ENCODE measurements at regions not wholly inside any gene's neighbourhood (a gene's known extent, or its start where the extent isn't known, plus 50 kb on each side); places are given as distances from the start of the nearest gene placed in this dataset.

DNA sequence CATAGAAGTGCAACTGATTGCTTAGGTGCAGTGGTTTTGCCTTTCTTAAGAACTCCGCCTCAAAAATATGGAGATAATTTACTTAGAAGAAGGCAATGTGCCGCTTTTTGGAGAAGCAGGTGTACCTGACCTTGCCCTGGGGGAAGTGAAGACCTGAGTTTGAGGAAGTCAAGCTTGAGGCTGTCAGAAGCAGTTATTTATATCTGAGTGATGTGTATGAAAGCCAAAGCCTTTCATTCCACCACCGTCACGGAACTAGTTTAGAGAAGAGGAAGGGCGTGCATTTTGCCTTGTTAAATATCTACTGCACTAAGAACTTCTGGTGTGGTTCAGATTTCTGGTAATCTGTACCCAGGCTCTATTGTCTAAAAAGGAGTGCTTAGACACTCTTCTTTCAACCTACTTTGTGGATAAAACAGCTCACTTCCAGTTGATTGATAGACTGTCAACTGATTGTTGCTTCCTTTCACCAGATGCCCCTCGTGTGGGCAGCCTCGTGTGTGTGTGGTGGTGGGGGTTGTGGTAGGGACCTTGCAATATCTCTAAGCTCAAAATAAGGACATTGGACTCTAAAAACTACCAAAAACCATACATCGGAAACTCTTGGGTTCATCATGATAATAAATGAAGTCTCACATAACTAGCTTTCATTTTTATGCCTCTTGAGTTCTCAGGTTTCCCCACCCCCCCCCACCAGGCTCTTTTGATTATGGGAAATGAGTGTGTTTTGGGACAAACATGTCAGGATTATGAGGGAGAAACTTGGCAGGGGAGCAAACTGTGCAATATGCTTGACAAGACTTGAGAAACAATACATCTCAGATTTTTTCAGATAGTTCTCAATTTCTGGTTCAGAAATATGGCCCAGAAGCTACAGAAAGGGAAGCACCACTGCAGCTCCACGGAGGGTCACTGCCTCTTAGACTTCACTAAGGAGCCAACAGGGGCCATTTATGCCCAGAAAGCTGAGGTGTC is 78.6 kb downstream of the ARF6 start:
- DNase-seq (ENCODE audit: low spot score): peak; percentile 26

DNA sequence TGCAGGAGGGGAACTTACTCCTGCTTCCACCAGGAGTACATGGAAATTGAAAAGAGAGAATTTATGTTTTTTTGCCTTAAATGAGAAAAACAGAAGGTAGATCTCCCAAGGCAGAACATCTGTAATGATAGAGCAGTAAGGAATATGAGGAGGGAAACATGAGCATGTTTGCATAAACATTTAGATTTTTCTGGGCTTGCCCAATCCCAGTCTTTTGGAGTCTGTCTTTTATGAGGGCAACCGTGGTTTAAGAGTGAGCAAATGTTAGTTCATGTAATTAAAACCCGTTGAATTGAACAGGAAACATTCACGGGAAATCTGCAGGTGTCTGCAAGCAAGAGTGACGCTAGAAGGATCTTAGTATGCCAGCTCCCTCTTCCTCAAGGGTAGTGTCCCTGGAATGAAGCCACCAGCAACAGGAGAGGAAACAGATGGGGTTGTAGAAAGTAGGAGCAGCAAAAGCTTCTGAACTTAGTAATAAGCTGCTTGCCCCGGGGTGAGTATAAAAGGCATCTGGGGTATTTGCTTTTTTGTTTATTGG is 79.3 kb downstream of the ARF6 start:
- peak; percentile 35 for DNase-seq (ENCODE audit: low spot score)

DNA sequence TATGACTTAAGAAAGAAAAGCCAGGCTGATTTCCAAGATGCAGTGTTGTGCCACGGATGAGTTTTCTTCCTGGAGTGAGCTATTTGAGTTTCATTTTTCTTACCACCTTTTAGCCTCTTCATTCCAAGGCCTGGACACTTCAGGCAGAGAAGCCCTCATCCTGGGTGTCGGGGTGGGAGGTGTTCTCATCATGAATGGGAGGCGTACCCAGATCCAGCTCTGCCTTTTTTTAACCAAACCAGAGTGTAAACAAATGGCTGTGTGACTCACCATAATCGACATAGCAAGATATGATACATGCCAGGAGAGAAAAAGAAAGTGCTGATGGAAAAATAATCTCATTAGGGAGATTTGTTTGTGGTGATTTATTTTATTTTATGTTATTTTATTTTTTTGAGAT is 79.9 kb downstream of the ARF6 start:
- no peak for DNase-seq (ENCODE audit: low spot score)

- DNase-seq (ENCODE audit: low spot score): no peak
Measured at GRCh38 chr14:49975276-49975675, 82.4 kb downstream of the ARF6 start.

DNA sequence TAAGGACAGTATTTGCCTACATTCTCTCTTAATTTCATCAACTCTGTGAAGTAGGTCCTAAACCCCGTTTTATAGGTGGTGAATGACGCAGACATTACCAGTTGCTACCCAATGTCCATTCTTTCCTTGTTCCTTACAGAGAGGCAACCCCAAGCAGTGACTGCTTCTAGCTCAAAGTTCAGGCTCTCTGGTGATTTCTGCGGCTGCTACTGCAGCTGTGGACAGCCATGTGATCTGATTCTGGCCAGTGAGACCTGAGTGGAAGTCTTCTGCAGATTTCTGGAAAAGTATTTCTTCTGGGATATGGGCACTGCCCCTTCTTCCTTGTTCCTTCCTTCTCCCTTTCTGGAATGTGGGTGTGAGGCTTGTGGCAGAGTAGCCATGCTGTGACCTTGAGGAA is 82.9 kb downstream of the ARF6 start:
- no peak for DNase-seq (ENCODE audit: low spot score)

- no peak for DNase-seq (ENCODE audit: low spot score)
Measured at GRCh38 chr14:49977126-49977841, 84.4 kb downstream of the ARF6 start.

DNA sequence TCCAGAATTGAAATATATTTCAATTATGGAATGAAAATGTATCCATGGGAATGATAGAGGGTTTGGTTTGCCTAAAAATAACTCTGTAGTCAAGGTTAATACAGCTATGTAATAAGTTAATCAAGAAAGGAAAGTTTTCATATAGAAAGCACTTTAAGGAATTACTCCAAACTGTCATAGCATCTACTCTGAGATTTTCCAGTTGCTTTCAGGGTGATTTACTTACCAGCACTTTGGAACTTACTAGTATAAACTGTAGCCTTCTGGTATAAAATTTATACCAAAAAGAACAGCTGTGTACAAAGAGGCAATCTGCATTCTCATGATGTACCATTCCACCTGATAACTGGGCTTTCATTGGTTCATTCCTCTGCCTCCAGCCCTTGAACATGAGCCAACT is 87.1 kb downstream of the ARF6 start:
- DNase-seq (ENCODE audit: low spot score): no peak

- DNase-seq (ENCODE audit: low spot score): no peak
Measured at GRCh38 chr14:49982082-49982481, 89.2 kb downstream of the ARF6 start.

GRCh38 chr14:49982501-49982951 is 89.6 kb downstream of the ARF6 start:
- no peak for DNase-seq (ENCODE audit: low spot score)

GRCh38 chr14:49984424-49984823 is 91.5 kb downstream of the ARF6 start:
- DNase-seq (ENCODE audit: low spot score): no peak

DNA sequence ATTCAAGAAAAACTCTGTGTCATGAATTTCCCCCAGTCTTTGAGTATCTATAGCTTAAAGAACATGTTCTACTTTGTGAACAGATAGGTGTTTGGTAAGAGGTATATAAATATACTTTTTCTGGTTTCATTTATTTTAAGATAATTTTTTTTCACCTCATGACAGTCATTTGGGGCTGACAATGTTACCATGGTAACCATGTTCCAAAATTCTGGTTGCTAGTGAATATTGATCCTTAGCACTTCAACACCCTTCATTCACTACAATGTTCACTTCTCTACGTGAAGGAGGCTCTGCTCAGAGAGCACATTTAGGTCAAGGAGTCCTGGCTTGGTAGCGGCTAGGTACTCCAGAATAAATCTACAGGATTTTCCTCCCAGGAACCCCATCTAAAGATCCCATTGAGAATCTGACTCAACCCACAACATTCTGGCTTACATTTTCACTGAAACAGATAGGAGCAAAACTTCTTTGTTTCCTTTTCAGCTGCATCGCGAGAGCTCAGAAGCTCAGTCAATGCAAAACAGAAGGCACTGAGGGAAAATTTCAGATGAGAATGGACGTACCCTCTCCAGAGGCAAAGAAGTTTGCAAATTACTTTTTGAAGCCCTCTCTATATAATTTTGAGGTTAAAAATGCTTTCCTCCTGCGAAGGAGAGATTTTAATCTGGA is 93.6 kb downstream of the ARF6 start:
- DNase-seq (ENCODE audit: low spot score): no peak

DNA sequence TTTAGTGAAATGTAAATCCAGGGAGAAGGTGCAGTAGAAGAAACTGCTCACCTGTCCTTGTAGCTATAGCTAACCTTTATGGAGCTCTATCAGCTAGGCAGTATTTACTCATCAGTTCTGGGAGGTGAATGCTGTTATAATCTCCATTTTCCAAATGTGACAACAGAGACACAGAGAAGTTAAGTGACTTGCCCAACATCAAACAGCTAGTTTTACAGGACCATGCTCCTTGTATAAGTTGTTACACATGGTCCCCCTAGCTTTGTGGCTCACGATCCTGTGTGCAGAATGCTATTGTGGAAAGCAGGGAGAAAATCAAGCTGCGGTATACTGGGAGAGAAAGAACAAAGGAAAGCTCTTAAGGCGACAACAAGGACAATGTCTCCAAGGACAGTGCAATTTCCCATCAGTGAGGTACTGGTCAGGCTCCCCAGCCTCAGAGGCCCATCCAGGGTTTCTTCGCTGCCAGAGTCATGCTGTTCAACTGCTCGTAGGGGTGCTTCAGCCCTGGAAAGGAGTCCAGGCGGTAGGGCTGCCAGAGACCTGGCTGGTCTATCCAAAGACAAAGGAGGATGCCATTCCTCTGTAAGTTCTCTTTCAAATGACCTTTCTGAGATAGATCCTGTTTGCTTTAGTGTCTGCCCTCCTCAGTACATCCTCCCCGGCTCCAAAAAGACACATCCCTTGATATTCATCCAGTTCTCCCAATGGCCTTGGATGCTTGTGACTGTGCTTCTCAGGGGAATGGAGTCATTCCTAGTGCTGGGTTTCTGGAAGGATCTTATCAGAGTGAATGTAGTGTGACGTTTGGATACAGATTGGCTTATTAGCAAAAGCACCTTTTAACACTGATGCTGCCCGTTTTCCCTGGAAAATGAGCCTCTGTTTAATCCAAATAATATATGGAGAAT is 95.5 kb downstream of the ARF6 start:
- DNase-seq (ENCODE audit: low spot score): no peak

DNA sequence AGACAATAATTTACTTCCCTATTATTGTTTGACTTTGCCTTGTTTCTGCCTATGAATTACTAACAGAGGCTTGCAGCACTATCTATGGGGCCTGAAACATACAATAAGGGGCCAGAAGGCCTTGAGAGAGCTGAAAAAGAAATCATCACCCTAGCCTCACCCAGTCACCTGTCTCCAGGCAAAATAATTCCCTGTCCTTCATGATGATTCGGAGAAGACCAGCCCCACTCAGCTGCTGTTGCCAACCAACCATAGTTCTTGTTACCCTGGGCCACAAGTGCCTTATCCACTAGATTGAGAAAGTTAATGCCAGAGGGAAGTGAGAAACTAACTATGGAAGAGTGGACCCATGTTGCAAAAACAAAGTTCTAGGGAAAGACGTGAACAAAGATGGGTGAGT is 97.1 kb downstream of the ARF6 start:
- DNase-seq (ENCODE audit: low spot score): no peak

DNA sequence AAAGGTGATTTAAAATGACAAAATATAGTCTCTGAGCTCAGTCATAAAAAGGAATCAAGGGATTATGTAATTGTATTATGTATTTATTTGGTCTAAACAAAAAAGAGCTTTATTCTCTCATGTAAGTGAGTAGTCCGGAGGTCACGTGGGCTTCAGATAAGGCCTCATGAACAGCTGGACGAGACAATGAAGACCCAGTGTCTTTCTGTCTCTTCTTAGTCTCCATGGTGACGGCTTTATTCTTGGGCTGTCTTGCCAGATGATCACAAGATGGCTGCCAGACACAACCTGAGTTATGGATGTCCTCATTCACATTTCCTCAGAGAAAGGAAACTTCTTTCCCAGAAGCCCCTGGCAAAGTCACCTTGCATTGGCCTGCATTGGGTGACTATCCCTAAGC is 98.6 kb downstream of the ARF6 start:
- no peak for DNase-seq (ENCODE audit: low spot score)

GRCh38 chr14:49992036-49992435 is 99.2 kb downstream of the ARF6 start:
- no peak for DNase-seq (ENCODE audit: low spot score)

- DNase-seq (ENCODE audit: low spot score): no peak
Measured at GRCh38 chr14:49992448-49992847, 99.6 kb downstream of the ARF6 start.

DNA sequence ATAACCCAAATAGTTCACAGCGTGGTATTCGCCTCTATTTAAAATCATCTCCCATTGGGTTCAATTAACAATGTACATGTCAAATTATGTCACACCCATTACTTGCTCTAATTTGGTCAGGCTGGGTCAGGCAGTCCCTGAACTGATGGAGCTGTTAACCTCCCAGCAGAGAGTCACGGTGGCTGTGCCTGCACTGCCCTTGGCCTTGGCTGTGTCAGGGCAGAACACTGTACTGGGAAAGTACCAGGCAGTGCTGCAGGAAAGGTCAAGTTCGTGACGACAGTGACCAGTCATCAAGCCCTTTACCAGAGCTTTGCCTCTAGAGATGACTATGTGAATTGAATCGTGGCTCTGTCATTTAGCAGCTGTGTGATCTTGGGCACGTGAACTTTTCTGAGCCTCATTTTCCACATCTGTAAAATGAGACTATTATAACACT is 100.0 kb downstream of the ARF6 start:
- no peak for DNase-seq (ENCODE audit: low spot score)

DNA sequence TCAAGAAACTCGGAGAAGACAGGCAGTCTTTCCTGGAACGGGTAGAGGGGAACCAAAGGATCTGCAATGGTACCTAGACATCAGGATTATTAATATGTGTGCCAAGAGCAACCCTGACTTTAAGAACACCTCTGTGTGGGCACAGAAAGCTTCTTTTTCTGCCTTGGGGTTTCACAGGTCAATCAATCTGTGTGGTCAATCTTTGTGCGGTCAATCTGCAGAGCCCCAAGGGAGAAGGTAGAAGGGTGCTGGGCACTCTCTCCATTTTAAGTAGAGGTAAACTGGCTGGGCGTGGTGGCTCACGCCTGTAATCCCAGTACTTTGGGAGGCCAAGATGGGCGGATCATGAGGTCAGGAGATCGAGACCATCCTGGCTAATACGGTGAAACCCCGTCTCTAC is 100.7 kb downstream of the ARF6 start:
- no peak for DNase-seq (ENCODE audit: low spot score)

- no peak for DNase-seq (ENCODE audit: low spot score)
Measured at GRCh38 chr14:49994951-49995561, 102.2 kb downstream of the ARF6 start.

- DNase-seq (ENCODE audit: low spot score): no peak
Measured at GRCh38 chr14:49997991-49998390, 105.1 kb downstream of the ARF6 start.
